Activated T-helper 17 cell treated with anti-CD3 and anti-CD28 coated beads, Interleukin-2, amount 50 U/mL, for 72 hours (primary cell): ENCODE measurements at regions not wholly inside any gene's neighbourhood (a gene's known extent, or its start where the extent isn't known, plus 50 kb on each side); places are given as distances from the start of the nearest gene placed in this dataset.

Source experiments
- ATAC-seq: fragments of 150-1000 bp; cut with Tn5 transposase; replicated peaks from 2 replicates; pipeline ENCODE4 v1.10.0; 2021; ENCODE audit warnings: mild to moderate bottlenecking, moderate library complexity
- H3K27ac Mint-ChIP-seq: one replicate; pipeline ENCODE4 v1.8.0; 2022; ENCODE audit warnings: mixed read lengths
- H3K27me3 Mint-ChIP-seq: one replicate; pipeline ENCODE4 v1.8.0; 2022; ENCODE audit warnings: mixed read lengths
- H3K36me3 Mint-ChIP-seq: one replicate; pipeline ENCODE4 v1.8.0; 2022; ENCODE audit warnings: low read depth, mild to moderate bottlenecking, mixed read lengths
- H3K4me1 Mint-ChIP-seq: one replicate; pipeline ENCODE4 v1.8.0; 2022; ENCODE audit warnings: mixed read lengths
- H3K4me3 Mint-ChIP-seq: one replicate; pipeline ENCODE4 v1.8.0; 2022; ENCODE audit warnings: mild to moderate bottlenecking, mixed read lengths
- H3K9me3 Mint-ChIP-seq: one replicate; pipeline ENCODE4 v1.8.0; 2022; ENCODE audit warnings: mixed read lengths

DNA sequence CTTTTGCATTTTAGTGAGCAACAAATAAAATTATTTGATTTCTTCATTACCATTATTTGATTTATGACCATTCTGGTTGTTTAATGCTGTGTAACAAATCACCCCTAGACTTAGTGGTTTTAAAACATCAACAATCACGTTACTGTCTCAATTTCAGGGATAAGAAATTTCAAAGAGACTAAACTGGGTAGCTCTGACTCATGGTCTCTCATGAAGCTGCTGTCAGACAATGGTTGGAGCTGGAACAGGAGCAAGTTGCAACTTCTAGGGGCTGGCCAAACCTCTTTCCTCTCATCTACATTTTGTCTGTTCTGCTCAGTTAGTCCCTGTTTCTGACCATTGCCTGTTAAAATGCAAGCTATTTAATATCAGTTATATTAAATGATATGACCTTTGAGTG, 517.0 kb downstream of the KCNH5 start:
- Mint-ChIP-seq H3K4me1 (no peaks in the 10 kb centered on the region), H3K36me3 (no peaks in the 10 kb centered on the region), H3K27me3 (no peaks in the 10 kb centered on the region), H3K9me3 (peaks cover 9% of the 10 kb centered on the region), H3K4me3 (no peak overlapping the region), H3K27ac (no peak overlapping the region)
- ATAC-seq = no peak

DNA sequence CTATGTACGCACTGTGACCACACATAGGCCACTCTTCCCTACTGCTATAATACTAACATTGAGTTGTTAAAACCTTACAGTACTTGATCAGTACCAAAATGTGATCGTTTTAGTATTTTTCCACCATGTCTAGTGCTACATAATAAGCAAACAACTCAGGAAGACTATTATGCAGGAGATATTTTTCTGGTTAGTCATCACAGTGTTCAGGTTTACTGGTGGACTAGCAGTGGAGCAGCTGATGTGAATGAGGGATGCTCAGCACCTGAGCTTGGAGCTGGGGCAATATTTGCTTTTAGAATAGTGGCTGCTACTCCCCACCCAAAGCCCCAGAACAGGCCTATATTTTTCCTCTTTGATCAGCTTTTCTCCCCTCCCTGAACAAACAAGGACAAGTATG, 513.1 kb downstream of the KCNH5 start:
- Mint-ChIP-seq H3K4me1 (no peaks in the 10 kb centered on the region), H3K9me3 (peaks cover 6% of the 10 kb centered on the region), H3K36me3 (no peaks in the 10 kb centered on the region), H3K27ac (no peak overlapping the region), H3K4me3 (no peak overlapping the region), H3K27me3 (no peaks in the 10 kb centered on the region)
- no peak for ATAC-seq

DNA sequence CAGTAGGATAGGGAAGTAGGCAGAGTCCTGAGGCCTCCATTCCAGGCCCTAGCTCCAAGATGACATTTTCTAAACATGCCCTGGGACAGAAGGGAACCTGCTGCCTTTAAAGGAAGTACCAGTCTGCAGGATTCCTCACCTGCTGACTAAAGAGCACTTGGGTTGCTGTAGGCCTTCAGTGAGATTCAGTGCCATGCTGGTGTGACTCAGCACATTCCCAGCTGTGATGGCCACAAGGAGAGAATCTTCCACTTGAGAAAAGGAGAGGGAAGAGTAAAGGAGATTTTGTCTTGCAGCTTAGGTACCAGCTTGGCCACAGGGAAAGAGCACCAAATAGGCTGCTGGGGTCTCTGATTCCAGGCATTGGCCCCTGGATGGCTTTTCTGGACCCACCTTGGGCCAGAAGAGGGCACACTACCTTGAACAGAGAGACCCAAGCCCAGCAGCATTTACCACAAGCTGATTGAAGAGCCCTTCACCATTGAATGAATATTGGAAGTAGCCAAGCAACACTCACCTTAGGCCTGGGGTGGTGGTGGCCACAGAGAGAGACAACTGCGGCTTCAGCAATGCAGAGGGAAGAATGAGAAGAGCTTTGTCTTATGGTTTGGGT, 498.3 kb downstream of the KCNH5 start:
- no peaks in the 10 kb centered on the region for H3K36me3 Mint-ChIP-seq
- H3K9me3 Mint-ChIP-seq = peaks cover 26% of the 10 kb centered on the region
- no peaks in the 10 kb centered on the region for H3K4me1 Mint-ChIP-seq
- H3K27ac Mint-ChIP-seq = no peak overlapping the region
- ATAC-seq = no peak
- no peaks in the 10 kb centered on the region for H3K27me3 Mint-ChIP-seq
- no peak overlapping the region for H3K4me3 Mint-ChIP-seq

DNA sequence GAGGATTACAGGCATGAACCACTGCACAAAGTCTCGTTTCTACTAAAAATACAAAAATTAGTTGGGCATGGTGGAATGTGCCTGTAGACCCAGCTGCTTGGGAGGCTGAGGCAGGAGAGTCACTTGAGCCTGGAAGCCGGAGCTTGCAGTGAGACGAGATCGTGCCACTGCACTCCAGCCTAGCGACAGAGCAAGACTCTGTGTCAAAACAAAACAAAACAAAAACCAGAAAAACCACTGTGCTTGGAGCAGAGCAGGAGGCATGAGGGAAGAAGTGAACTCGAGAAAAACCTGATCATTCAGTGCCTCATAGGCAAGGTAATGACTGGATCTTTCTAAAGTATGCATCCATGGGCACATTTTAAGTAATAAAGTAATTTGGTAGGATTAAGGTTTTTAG, 487.8 kb downstream of the KCNH5 start:
- no peaks in the 10 kb centered on the region for H3K4me1 Mint-ChIP-seq
- no peaks in the 10 kb centered on the region for H3K27me3 Mint-ChIP-seq
- peaks cover 3% of the 10 kb centered on the region for H3K9me3 Mint-ChIP-seq
- H3K36me3 Mint-ChIP-seq = no peaks in the 10 kb centered on the region
- no peak for ATAC-seq
- H3K27ac Mint-ChIP-seq = no peak overlapping the region
- H3K4me3 Mint-ChIP-seq = no peak overlapping the region

DNA sequence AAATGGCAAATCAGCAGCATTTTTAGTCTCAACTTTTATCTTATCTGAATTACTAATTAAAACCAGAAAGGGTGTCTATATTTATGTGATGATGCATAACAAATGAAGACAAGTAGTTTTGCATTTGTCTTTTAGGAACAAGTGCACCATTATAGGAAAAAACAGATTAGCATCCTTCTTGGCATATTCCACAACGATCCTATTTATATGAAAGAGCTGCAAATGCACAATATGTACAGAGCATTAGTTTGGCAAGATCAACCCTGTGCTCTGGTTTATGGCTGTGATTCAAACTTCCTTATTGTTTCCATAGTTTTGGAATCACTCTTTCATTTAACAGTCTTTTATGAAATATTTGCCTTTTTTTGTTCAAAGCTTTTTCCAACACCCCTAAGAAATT, 486.8 kb downstream of the KCNH5 start:
- ATAC-seq = no peak
- Mint-ChIP-seq H3K4me1 (no peaks in the 10 kb centered on the region), H3K9me3 (peaks cover 3% of the 10 kb centered on the region), H3K4me3 (no peak overlapping the region), H3K36me3 (no peaks in the 10 kb centered on the region), H3K27ac (no peak overlapping the region), H3K27me3 (no peaks in the 10 kb centered on the region)

DNA sequence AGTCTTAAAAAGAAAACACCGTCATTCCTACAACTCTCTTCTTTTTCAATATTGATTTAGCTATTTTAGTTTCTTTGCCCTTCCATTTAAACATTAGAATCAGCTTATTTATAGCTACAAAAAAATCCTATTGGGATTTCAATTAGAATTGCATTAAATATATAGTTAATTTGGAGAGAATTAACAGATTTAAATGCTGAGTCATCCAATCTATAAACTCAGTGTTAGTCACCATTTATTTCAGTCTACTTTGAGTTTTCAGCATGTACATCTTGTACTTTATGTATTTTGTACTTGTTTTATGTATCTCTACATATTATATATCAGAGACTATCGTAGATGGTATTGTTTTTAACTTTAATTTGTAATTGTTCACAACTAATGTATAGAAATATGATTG, 460.0 kb downstream of the KCNH5 start:
- Mint-ChIP-seq H3K27ac (no peak overlapping the region), H3K4me1 (no peaks in the 10 kb centered on the region), H3K4me3 (no peak overlapping the region), H3K36me3 (no peaks in the 10 kb centered on the region), H3K9me3 (no peaks in the 10 kb centered on the region), H3K27me3 (no peaks in the 10 kb centered on the region)
- ATAC-seq = no peak

DNA sequence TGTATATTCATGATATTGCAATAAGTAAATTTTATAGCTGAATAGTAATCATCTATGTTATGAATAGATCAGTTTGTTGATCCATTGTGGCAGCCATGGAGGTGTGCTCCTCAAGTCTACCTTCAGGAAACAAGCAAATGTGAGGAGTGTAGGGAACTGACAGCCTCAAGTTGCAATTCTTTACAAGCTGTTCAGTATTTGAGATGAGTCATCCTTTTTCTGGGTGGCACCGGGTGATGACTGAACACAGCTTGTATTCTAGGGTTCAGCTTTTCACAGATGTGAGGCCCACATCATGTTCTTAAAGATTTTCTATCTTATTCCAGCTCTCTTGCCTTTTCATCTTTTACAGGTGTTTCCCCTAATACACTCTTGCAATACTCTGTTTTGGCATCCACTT, 452.4 kb downstream of the KCNH5 start:
- no peak overlapping the region for H3K4me3 Mint-ChIP-seq
- no peaks in the 10 kb centered on the region for H3K36me3 Mint-ChIP-seq
- no peak for ATAC-seq
- H3K27me3 Mint-ChIP-seq = no peaks in the 10 kb centered on the region
- no peak overlapping the region for H3K27ac Mint-ChIP-seq
- no peaks in the 10 kb centered on the region for H3K4me1 Mint-ChIP-seq
- no peaks in the 10 kb centered on the region for H3K9me3 Mint-ChIP-seq

DNA sequence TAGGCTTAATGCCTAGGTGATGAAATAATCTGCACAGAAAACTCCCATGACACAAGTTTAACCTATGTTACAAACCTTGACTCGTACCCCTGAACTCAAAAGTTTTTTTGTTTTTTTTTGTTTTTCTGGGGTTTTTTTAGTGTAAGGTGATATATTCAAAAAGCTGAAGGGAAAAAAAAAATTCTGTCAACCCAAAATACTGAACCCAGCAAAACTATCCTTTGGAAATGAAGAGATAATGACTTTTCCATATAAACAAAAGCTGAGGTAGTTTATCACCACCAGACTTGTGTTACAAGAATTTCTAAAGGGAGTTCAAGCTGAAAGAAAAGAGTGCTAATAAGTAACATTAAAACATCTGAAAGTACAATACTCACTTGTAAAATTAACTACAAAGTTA, 448.1 kb downstream of the KCNH5 start:
- no peaks in the 10 kb centered on the region for H3K4me1 Mint-ChIP-seq
- no peak for ATAC-seq

DNA sequence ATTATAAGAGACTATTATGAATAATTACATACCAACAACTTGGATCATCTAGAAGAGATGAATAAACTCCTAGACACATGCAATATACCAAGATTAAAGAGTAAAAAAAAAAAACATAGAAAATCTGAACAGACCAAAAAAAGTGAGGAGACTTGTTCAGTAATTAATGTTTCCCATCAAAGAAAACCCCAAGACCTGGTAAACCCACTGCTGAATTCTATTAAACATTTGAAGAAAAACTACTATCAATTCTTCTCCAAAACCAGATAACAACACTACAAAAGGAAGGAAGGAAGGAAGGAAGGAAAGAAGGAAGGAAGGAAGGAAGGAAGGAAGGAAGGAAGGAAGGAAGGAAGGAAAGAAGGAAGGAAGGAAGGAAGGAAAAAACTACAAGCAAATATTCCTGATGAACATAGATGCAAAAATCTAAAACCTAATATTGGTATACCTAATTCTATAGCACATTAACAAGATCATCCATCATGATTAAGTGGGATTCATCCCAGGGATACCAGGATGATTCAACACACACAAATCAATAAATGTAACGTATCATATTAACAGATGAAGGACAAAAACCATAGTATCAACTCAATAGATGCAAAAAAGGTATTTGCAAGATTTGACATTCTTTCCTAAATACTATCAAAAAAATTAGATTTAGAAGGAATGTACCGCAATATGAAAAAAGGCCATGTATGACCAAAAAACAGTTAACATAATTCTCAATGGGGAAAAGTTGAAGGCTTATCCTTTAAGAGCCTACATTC, 445.5 kb downstream of the KCNH5 start:
- Mint-ChIP-seq H3K4me3 (no peak overlapping the region), H3K36me3 (no peaks in the 10 kb centered on the region), H3K27ac (no peak overlapping the region), H3K4me1 (no peaks in the 10 kb centered on the region), H3K27me3 (no peaks in the 10 kb centered on the region), H3K9me3 (peaks cover 8% of the 10 kb centered on the region)
- no peak for ATAC-seq

More for the DNA sequence above, 448.1 kb downstream of the KCNH5 start:
- no peaks in the 10 kb centered on the region for H3K27me3 Mint-ChIP-seq
- no peak overlapping the region for H3K4me3 Mint-ChIP-seq
- no peaks in the 10 kb centered on the region for H3K36me3 Mint-ChIP-seq
- no peak overlapping the region for H3K27ac Mint-ChIP-seq
- peaks cover 4% of the 10 kb centered on the region for H3K9me3 Mint-ChIP-seq

DNA sequence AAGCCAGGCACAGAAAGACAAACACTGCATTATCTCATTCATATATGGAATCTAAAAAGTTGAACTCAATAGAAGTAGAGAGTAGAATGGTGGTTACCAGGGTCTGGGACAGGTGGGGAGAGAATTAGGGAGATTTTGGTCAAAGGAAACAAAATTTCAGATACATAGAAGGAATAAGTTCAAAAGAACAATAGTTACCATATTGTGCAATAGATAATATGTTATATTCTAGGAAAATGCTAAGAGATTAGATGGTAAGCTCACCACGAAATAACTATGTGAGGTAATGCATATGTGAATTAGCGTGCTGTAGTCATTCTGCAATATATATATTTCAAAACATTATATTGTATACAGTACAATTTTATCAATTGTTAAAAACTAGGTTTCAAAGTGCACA, 442.5 kb downstream of the KCNH5 start:
- H3K27me3 Mint-ChIP-seq = no peaks in the 10 kb centered on the region
- no peak overlapping the region for H3K4me3 Mint-ChIP-seq
- ATAC-seq = no peak
- no peak overlapping the region for H3K27ac Mint-ChIP-seq
- H3K9me3 Mint-ChIP-seq = peaks cover 15% of the 10 kb centered on the region
- H3K4me1 Mint-ChIP-seq = no peaks in the 10 kb centered on the region
- H3K36me3 Mint-ChIP-seq = no peaks in the 10 kb centered on the region

DNA sequence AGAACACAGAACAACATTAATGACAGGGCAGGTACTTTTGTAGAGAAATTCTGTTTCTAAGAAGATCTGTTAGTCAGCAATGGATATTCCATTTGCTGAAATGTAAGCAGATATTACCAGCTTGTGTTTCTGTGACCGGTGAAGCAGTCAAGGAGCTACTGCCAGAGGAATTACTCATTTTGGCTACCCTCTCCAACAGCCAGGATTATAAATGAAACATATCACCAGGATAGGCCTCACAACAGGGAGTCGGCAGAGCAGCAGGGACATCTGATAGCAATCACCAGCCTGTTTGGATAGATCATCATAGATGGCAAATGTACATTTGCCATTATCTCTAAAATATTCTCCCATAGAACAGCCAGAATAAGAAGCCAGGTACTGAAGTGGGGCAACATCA, 440.7 kb downstream of the KCNH5 start:
- no peaks in the 10 kb centered on the region for H3K4me1 Mint-ChIP-seq
- H3K27ac Mint-ChIP-seq = no peak overlapping the region
- peaks cover 16% of the 10 kb centered on the region for H3K9me3 Mint-ChIP-seq
- no peak overlapping the region for H3K4me3 Mint-ChIP-seq
- no peaks in the 10 kb centered on the region for H3K27me3 Mint-ChIP-seq
- H3K36me3 Mint-ChIP-seq = no peaks in the 10 kb centered on the region
- no peak for ATAC-seq

DNA sequence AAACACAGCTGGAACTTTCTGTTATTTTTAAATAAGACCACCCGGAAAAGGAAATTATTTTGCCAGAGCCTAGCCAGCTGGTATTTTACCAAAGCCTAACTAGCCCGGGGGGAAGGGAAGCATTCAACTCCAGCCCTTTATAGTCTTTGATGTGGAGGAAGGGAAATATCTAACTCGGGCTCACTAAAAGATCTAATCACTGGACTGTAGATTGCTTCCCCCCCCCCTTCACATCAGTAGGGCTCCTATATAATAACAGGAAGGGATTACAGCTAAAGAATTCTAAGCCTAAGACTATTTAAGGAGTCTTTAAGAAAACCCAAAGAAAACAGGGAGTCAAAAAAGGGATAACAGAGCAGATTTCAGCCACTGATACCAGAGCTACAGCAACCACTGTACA, 431.1 kb downstream of the KCNH5 start:
- no peaks in the 10 kb centered on the region for H3K4me1 Mint-ChIP-seq
- no peaks in the 10 kb centered on the region for H3K27me3 Mint-ChIP-seq
- H3K9me3 Mint-ChIP-seq = peaks cover 10% of the 10 kb centered on the region
- no peak for ATAC-seq
- no peaks in the 10 kb centered on the region for H3K36me3 Mint-ChIP-seq
- H3K27ac Mint-ChIP-seq = no peak overlapping the region
- no peak overlapping the region for H3K4me3 Mint-ChIP-seq

DNA sequence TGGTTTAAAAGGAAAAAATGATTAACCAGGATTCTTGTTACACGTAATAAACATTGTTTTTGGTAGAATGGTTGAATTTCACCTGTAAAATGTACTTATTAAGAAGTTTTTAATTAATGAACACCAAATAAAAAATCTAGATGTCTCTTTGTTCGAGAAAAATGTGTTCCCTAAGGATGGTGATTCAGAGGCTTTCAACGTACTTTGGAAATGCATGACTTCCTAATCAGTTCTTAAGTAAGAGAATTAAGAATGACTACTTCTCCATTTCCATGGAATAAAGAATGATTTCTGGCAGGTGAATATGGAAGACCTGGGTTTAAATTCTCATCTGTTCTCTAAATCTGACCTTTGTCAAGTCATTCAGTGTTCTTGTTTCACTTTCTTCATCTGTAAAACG, 428.6 kb downstream of the KCNH5 start:
- H3K27me3 Mint-ChIP-seq = no peaks in the 10 kb centered on the region
- H3K27ac Mint-ChIP-seq = no peak overlapping the region
- H3K9me3 Mint-ChIP-seq = peaks cover 13% of the 10 kb centered on the region
- no peaks in the 10 kb centered on the region for H3K36me3 Mint-ChIP-seq
- H3K4me3 Mint-ChIP-seq = no peak overlapping the region
- no peak for ATAC-seq
- H3K4me1 Mint-ChIP-seq = no peaks in the 10 kb centered on the region

DNA sequence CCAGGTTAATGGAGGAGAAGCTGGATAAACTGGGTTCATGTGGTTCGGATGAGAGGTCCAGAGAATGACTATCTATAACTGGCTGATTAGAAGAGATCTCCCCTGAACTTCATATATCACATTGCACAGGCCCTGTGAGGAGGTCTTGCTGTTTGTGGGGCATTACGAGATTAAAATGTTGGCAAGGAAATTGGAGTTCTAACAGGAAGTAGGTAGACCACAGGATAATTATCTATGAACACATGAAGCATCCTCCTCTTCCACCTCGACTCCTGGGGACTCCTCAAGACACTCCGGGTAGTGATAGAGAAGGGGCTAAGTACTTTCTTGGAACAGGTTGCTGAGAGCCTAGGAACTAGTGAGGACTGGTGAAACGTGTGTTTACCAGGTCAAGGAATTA, 418.8 kb downstream of the KCNH5 start:
- no peak for ATAC-seq
- H3K27me3 Mint-ChIP-seq = no peaks in the 10 kb centered on the region
- H3K4me1 Mint-ChIP-seq = no peaks in the 10 kb centered on the region
- H3K9me3 Mint-ChIP-seq = peaks cover 18% of the 10 kb centered on the region
- no peak overlapping the region for H3K27ac Mint-ChIP-seq
- H3K4me3 Mint-ChIP-seq = no peak overlapping the region
- no peaks in the 10 kb centered on the region for H3K36me3 Mint-ChIP-seq

DNA sequence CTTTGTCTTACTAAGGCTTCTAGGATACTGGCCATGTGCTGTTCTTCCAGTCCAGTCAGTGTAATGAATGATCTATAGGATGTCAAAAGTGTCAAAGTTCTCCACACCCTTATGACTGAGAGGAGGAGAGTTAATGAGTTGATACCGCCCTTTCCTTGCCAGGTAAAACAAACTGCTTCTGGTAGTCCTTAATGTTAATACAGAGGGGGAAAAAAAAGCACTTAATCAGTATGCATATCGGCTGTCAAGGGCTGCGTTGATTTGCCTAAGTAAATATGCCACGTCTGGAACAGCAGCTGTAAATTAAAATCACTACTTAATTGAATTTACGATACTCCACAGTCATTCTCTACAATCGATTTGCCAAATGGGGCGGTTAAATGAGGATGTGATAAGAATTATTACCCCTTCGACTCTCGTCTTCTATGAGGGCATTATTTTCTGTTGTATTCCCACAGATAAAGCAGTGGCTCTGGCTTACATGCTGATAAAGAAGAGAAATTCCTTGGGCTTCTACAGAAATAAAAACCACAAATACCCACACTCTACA, 416.0 kb downstream of the KCNH5 start:
- Mint-ChIP-seq H3K9me3 (peaks cover 19% of the 10 kb centered on the region), H3K36me3 (no peaks in the 10 kb centered on the region), H3K27me3 (no peaks in the 10 kb centered on the region), H3K27ac (no peak overlapping the region), H3K4me1 (no peaks in the 10 kb centered on the region), H3K4me3 (no peak overlapping the region)
- ATAC-seq = no peak
